ENCODE measurements at regions not wholly inside any gene's neighbourhood (a gene's known extent, or its start where the extent isn't known, plus 50 kb on each side); places are given as distances from the start of the nearest gene placed in this dataset.

GRCh38 chr5:105015098-105015497 is 1452.5 kb upstream of the NUDT12 start:
- no peak for DNase-seq (ENCODE audit: low spot score)

GRCh38 chr5:104998572-104998971 is 1436.0 kb upstream of the NUDT12 start:
- no peak for DNase-seq (ENCODE audit: low spot score)

GRCh38 chr5:104998169-104998568 is 1435.6 kb upstream of the NUDT12 start:
- no peak for DNase-seq (ENCODE audit: low spot score)

DNA sequence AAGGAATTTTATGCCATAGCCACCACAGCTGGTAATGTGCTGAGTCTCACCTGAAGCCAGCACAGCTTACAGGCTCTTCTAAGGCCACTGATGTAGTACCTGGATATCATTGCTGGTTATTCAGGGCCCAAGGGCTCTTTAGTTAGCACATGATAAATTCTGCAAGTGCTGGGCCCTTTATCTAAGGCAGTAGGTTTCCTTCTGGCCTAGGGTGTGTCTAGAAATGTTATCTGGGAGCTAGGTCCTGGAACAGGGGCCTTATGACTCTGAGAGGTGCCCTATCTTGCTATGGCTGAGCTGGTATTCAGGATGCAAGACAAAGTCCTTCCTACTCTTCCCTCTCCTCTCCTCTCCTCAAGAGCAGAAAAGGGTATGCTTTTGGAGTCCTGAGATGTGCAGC is 1424.5 kb upstream of the NUDT12 start:
- DNase-seq (ENCODE audit: low spot score), result no peak

DNA sequence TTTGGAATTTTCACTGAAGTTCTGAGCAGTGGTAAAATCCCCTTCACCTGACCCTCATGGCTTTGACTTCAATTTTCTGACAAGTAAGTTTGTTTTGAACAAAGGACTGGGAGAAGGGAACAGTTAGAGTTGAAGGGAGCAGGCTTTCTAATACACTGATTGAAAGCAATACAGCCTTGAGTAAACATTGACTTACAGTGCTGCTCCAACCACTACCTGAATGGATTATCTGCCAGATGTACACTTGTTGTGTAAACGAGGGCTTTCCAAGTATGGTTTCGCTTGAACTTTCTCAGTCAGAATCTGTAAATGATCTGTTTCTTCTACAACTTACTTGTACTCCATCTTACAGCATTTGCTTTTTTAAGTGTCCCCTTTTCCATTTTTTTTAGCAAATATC is 1414.9 kb upstream of the NUDT12 start:
- DNase-seq (ENCODE audit: low spot score), result no peak

DNA sequence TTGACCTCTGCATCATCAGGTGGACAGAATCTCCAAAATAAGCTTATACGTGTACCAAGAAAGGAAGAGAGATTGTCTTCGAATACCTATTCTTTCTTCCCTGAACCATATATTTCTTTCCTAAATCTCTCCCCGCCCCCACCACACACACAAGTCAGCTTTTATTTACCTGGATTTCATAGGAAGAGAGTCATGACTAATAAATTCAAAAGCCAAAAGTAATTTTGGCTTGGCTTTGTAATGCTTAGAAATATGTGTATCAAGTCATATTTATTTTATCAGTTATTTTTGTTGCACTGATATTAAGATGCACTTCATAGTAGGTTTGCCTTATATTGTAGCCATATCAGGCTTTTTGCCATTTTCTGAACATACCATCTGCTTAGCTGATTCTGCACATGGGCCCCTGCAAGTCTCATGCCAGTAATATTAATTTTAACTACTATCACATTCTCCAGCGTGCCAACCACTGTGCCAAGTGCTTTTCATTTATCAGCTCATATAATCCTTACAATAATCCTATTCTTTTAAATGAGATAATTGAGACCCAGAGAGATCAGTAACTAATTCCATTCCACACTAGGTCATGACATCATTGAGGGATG is 1405.3 kb upstream of the NUDT12 start:
- DNase-seq (ENCODE audit: low spot score), result no peak

DNA sequence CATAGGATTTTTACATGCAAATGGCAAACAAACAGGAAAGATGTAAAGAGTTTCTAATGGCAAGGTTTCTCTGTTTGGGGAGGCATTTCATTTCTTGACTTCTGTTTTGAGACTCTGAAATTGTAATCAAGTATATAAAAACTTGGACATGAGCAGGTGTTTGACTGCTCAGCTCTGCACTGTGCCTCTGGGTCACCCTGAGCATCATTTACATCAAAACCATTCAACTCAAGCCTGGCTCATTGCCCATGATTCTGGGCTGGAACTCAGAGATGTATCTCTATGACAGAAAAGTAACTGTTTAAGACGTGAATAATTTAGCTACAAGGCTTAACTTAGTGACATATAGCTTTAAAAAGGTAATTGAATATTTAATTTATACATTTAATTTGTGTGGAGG is 1402.4 kb upstream of the NUDT12 start:
- DNase-seq (ENCODE audit: low spot score), result no peak

- DNase-seq (ENCODE audit: low spot score), result no peak
These were observed 1392.9 kb upstream of the NUDT12 start for GRCh38 chr5:104955479-104955878.

- DNase-seq (ENCODE audit: low spot score), result no peak
These were observed 1390.3 kb upstream of the NUDT12 start for GRCh38 chr5:104952876-104953275.

DNA sequence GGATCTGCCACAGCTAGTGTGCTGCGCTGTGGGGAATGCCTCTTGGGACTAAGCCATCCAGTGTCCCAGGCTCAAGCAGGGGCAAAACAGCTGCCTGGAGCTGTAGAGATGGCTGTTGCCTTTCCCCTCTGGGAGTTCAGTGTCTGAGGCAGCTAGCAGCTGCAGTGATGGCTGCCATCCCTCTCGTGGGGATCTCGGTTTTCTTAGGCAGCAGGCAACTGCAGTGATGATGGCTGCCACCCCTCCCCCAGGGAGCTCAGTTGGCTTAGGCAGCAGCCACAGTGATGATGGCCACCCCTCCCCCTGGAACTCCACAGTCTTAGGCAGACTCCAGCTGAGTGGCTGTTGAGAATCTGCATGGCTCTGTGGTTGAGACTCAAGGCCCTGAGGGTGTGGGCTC is 1389.2 kb upstream of the NUDT12 start:
- DNase-seq (ENCODE audit: low spot score), result no peak

DNA sequence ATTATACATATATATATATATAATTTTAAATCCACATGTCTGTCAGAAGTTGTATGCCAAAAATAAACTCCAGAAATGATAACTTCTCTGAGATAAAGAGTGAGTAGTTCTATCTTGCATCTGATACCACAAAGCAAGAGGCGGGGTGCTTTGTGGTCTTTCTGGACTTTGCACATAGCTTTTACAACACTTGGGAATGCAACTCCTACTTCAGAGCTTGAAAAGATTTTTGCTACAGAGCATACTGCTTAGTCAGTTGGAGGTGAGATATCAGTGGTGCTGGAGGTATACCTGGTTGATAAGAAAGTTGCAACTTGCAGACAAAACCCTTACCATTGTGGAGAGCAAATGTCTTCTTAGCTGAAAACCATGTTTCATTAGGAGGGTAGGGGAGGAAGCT is 1384.5 kb upstream of the NUDT12 start:
- no peak for DNase-seq (ENCODE audit: low spot score)

GRCh38 chr5:104942735-104943134 is 1380.1 kb upstream of the NUDT12 start:
- no peak for DNase-seq (ENCODE audit: low spot score)

DNA sequence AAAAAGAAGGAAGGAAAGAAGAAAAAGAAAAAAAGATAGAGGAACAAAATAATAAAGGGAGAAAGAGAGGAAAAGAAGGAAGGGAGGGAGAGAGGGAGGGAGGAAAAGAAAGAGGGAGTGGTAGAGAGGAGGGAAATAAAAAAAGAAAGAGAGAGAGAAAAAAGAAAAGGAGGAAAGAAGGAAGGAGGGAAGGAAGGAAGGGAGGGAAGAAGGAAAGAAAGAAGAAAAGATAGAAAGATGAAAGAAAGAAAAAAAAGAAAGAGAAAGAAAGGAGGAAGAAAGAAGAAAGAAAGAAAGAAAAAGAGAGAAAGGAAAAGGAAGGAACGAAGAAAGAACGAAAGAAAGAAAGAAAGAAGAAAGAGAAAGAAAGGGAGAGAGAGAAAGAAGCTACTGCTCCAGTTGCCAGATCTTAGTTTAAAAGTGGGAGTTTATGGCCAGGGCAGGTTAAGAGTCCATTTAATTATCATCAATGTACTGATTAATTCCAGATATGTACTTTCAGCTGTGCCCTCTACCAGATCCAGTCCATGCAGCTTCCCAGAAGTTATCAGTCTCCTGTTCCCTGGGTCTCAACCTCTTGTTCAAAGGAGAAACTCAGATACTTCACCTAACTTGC is 1378.5 kb upstream of the NUDT12 start:
- DNase-seq (ENCODE audit: low spot score), result no peak

- DNase-seq (ENCODE audit: low spot score), result no peak
These were observed 1375.0 kb upstream of the NUDT12 start for GRCh38 chr5:104937598-104937997.

GRCh38 chr5:104932431-104932830 is 1369.8 kb upstream of the NUDT12 start:
- DNase-seq (ENCODE audit: low spot score), result no peak

DNA sequence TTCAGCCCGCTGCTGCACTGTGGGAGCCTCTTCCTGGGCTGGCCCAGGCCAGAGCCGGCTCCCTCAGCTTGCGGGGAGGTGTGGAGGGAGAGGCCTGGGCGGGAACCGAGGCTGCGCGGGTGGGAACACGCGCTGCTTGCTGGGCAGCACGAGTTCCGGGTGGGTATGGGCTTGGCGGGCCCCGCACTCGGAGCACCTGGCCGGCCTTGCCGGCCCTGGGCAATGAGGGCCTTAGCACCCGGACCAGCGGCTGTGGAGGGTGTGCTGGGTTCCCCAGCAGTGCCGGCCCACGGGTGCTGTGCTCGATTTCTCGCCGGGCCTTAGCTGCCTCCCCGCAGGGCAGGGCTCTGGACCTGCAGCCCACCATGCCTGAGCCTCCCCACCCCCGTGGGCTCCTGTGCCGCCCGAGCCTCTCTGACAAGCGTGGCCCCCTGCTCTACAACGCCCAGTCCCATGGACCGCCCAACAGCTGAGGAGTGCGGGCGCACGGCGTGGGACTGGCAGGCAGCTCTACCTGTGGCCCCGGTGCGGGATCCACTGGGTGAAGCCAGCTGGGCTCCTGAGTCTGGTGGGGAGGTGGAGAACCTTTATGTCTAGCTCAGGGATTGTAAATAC is 1366.4 kb upstream of the NUDT12 start:
- DNase-seq (ENCODE audit: low spot score), result no peak

DNA sequence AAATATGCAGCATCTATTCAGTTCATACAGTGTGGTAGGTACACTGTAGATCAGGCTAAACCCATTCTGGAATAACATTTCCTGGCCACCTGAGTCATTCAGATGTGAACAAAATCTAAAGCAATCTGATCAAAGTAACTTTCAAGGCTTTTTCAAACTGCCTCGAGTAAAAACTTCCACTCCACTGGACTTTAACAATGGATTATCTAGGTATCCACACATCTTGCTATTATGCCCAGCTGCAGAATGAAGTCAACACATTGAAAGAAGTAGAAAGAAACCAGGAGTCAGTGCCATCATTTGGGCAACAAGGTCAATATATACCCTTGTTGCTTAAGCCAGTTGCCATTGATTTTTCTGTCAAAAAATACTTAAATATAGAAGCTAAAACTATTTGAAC is 1352.6 kb upstream of the NUDT12 start:
- no peak for DNase-seq (ENCODE audit: low spot score)

DNA sequence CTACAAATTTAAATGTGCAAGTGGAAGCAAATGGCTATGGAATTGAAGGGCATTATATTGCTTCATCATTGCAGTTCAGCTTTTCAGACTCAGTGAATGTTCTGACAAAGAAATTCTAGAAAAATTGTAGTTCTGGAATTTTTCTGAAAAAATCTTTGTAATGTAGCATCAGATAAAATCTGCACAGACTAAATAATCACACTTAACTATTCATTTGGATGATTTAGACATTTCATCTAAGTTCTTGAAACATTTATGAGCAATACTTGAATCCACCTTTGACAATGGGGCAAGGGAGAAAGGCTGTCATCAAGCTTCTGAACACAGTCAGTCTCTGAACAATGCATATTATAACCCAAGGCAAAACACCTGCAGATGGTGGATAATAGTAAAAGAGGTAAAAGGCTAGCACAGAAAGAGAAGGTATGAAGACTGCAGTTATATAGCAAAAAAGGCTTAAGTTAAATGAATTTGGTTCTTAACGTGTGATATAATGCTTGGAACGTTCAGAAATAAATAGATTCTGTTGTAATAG is 1352.0 kb upstream of the NUDT12 start:
- no peak for DNase-seq (ENCODE audit: low spot score)

- DNase-seq (ENCODE audit: low spot score), result no peak
These were observed 1351.3 kb upstream of the NUDT12 start for GRCh38 chr5:104913841-104914281.

DNA sequence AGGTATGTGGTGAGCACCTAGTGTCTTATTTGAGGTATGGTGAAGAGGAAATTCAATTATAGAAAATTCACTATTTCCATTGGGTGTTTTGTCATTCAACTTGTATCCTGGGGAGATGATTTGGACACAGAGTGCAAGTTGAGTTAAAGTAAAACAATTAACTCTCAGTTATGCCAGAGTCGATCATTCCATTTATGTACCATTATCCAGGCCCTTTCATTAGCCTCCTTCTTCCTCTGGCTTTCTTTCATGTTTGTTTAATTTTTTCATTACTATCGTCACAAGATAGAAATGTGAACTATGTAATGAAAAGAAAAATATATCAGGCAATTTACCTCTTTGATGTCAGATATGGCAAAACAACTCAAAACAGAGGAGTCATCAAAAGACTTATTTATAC is 1347.2 kb upstream of the NUDT12 start:
- DNase-seq (ENCODE audit: low spot score), result no peak

- no peak for DNase-seq (ENCODE audit: low spot score)
These were observed 1342.0 kb upstream of the NUDT12 start for GRCh38 chr5:104904561-104904960.

GRCh38 chr5:104903941-104904340 is 1341.4 kb upstream of the NUDT12 start:
- DNase-seq (ENCODE audit: low spot score), result no peak

DNA sequence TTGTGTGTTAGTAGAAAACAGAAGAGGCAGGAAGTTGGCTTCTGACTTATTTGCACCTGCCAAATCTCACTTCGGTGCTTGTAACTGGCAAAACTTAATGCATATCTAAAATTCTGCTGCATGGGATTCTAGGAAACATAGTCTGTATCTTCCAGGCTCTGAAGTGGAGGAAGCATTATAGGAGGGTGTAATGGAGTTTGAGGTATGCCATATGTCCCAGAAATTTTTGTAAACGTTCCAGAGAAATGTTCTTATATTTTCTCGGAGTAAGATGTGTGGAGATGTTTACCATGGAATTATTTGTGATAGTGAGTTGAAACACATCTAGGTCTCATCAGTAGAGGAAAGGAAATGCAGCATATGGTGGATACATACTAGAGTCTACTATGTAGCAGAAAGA is 1329.0 kb upstream of the NUDT12 start:
- no peak for DNase-seq (ENCODE audit: low spot score)

- no peak for DNase-seq (ENCODE audit: low spot score)
These were observed 1328.2 kb upstream of the NUDT12 start for GRCh38 chr5:104890767-104891166.
